ENCODE measurements at regions not wholly inside any gene's neighbourhood (a gene's known extent, or its start where the extent isn't known, plus 50 kb on each side); places are given as distances from the start of the nearest gene placed in this dataset.

DNA sequence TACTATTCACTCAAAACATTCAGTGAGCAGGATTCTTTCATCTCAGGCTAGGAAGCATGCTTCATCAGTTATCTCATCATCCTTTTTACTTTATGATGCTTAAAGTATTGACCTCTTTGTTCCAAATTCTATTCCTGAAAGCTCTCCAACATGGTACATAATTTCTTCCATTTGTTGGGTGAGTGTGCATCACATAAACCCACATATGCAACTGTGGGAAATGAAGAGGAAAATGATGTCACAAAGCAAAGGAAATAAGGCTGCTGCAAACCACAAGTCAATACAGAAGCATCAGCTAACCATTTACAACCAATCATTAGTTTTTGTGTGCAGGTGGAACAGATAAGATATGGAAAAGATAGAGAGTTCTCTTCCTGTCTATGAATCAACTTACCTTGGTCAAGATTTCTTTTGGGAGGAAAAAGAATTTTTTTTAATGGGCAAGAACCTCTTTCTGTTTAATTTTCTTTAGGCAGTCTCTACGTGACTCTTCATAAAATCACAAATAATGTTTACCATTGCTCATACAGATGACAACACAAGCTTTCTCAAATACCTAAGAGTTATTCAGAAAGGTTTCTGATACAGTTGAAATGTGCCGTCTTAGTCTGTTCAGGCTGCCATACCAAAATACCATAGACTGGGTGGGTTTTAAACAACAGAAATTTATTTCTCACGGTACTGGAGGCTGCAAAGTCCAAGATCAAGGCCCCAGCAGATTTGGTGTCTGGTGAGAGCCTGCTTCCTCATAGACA is 259.9 kb downstream of the ADGRG6 start:
- no peak for DNase-seq

DNA sequence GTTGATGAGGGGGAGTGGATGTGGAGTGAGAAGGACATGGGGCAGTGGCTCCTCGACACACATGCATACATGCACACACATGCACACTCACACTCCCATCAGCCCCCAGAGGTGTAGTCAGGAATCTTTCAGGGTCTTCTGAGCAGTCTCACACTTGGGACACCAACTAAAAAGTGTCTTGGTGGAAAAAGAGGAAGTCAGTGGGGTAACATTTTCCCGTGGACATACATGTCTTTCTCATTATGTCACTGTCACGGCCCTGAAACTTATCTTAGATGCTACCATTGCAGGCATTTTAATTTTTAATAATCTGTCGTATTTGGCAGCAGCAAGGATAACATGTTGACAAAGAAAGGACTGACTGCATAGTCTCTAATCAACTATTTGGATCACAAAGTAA is 261.1 kb downstream of the ADGRG6 start:
- DNase-seq = no peak

DNA sequence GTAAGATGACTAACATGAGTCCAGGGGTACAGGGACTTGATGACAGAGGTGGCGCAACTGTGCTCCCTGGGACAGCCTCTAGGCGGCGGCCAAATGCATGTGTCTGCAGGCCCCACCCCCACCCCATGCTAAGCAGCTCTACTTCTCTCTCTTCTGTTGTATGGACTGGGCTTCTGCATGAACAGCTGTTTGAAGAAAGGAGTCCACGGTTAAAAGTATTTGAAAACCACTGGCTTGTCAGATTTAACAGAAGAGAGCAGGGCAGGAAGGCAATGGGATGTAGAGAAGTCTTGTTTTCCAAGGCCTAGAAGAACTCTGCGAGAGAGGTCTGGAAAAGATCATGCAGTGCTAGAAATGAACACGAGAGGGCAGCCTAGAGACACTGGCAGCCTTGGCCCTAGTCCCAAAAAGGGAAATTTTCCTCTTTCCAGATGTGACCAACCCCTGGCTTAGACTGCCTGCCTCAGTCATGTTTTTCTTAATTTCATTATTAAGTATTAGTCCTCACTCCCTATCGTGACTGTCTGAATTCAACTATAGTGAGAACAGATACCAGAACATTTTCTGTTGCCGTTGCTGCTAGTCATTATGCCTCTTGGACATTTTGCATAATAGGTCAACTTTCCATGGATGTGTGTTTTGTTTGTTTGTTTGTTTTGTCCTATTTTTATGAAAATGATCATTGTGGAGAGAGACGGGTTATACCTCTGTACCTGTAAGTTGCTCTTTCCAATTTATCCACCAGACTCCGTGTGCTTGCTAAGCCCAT is 265.0 kb downstream of the ADGRG6 start:
- peak; percentile 48 for DNase-seq

DNA sequence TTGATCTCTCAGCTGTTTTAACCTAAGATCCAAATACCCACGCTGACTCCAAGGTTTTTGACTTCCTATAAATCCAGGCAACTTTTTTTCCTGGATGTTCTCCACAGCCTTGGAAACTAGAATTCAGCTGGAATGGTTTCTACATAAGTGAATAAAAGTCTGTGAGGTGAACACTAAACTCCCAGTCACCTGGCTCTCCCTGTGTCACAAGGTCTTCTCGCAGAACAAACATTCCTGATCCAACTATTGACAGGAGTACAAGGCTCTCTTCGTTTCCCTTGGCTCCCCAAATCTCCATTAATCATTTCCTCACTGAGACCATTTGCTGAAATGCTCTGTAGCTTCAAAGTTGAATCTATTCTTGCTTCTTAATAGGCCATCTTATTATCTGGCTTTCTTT is 265.7 kb downstream of the ADGRG6 start:
- no peak for DNase-seq

DNA sequence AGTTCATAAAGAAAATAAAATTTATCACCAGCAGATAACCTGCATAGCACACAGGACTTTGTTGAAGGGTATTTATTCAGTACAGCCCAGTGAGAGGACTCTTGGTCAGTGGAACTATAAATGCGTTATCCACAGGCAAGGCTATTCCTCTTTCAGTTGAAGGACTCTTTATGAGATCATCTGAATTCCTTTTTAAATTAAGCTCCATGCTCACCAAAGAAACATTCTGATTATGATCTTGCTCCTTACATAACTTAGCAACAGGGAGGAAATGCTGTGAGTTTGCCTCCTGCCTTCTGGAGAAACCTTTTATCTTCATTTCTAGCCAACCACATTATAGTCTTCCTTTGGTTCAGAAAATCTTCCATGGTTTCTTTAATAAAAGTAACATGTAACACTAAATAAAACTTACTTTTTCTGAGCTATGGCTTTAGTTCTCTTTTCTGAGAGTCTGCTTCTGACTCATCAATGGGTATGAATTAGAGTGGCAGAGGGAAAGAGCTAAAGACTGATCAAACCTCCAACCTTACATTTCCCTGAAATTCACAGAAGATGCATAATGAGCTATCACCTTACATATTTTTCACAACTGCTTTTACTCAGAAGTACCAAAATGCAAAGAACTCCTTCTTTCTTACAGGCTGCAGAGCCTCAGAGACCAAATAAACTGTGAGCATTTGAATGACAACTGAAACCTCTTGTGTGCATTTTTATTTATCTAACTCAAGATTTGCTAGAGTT is 267.2 kb downstream of the ADGRG6 start:
- no peak for DNase-seq

DNA sequence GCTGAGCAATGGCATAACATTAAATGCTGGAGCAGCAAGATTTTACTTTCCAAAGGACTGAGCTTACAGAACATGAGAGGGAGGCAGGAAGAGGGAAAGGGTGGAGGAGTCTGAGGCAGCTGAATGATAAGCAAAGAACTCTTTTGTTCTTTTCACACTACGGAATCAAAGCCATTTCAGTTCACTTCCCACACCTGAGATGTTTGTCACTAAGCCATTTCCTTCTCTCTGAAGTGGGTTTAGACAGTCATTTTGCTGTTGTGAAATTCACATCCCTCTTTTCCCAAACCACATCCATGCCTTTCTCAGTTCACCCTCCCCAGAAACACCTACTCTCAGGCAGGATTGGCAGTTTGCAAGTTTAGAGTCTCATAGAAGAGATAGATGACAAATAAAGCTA is 267.9 kb downstream of the ADGRG6 start:
- DNase-seq = no peak

DNA sequence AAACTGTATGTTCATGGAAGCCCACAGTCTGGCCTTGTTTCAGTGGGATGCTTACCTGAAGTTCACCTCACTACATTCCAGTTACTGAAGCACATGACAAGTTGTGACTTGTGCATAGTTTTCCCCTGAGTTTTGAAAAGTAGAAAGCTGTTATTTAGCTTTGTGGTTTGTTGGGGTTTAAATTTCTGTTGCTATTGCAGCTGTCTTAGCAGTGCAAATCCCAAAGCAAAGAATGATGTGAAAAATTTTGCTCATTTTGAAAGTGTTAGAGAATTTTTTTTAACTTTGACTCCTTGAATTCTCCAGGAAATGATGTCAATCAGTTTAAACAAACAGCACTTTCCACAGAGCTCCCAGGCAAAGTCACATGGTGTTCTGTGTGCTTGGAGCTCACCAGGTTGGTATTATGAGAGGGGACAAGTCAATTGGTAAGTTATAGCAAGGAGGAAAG is 268.4 kb downstream of the ADGRG6 start:
- DNase-seq = no peak

DNA sequence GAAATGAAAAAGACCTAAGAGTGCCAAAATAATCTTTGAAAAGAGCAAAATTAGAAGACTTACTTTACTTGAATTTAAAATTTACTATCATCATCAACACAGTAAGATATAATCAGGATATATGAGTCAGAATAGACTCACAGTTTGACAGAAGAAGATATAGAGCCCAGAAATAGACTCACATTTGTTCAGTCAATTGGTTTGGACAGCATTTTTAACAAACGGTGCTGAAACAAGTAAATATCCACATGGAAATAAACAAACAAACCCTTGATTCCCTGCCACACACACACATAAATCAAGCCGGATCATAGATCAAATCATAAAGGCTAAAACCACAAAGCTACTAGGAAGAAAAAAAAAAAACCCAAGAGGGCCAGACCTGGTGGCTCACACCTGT is 291.1 kb downstream of the ADGRG6 start:
- no peak for DNase-seq

DNA sequence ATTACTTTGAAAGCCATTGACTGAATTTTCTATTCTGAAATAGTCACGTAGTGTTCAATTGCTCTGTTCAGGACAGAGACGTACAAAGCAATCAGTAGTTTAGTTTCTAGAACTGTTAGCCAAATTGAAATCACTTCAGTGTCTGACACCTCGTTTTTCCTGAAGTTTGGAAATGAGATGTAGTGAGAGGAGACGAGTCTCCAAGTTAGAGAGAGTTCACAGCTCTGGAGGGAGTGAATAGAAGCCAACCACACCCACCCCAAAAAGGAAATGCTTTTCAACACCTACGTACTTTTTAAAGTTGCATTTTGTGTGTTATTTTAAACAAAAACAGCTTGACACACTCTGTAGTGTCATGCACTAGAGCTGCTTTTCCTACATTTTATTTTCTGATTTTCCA is 296.0 kb downstream of the ADGRG6 start:
- no peak for DNase-seq

DNA sequence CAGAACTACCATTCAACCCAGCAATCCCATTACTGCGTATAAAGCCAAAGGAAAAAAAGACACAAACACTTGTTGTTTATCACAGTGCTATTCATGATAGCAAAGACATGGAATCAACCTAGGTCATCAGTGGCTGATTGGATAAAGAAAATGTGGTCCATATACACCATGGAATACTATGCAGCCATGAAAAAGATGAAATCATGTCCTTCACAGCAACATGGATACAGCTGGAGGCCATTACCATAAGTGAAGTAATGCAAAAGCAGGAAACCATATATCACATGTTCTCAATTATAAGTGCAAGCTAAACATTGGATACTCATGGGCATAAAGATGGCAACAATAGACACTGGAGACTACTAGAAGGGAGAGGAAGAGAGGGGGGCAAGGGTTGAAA is 299.6 kb downstream of the ADGRG6 start:
- DNase-seq = no peak

DNA sequence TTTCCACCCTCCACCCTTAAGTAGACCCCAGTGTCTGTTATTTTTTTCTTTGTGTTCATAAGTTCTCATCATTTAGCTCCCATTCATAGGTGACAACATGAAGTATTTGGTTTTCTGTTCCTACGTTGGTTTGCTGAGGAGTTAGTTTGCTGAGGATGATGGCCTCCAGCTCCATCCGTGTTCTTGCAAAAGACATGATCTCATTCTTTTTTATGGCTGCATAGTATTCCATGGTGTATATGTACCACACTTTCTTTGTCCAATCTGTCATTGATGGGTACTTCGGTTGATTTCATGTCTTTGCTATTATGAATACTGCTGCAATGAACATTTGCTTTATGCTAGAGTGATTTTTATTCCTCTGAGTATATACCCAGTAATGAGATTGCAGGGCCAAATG is 301.2 kb downstream of the ADGRG6 start:
- DNase-seq = no peak

DNA sequence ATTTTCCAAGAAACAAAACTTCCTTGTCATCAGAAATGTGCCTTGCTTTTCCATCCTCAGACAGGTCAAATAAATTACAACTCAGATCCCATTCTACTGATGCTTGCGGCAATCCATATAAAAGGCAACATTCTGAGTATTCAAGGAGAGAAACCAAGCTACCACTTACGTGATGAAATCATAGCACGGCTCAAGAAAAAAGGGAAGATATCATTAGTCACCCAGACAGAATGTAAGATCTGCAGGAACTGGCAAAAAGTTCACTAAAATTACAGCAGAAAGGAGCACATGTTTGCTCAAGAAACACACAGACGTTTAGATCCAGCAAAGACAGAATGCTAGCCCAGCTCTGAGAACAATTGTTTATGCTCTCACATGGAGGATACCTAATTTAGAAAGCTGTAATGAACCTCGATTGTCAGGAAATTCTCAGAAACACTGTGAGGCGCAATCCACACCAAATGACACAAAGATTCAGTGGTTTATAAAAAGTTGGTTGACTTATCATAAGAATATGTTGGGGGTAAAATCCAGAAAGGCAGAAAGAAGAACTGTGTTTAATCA is 304.2 kb downstream of the ADGRG6 start:
- no peak for DNase-seq

DNA sequence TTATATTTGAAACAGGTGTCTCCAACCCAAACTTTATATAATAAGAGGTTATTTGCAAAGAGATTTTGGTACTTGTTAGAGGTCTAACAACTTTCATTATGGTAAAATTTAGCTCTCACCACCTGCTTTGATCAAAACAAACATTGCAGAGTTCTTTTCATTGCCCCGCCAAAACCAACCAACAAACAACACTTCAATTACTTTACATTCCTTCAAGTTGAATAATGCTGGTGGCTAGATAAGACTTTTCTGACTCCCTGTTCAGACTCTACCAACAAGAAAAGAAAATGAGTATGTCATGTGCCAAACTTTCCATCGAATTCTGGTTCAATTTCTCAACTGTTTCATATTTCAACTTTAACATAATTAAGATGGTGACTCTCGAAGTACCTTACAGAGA is 311.1 kb downstream of the ADGRG6 start:
- DNase-seq = no peak

DNA sequence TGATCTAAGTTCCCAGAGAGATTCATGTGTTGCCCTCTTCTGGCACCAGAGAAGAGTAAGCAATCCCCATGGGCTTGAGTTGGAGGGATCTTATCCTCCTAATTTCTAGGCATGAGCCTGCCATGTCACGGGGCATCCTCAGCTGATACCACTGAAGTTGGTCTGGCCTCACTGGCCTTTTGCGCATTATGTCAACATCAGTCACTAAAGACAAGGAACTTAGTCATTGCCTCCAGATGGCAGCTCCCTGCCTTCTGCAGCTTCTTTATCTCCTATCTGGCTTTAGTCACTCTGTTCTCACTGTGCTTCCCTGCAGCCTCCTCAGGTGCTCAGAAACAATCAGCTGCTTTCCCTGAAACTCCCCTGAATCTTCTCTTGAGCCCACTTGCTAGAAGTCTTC is 312.2 kb downstream of the ADGRG6 start:
- DNase-seq = no peak

DNA sequence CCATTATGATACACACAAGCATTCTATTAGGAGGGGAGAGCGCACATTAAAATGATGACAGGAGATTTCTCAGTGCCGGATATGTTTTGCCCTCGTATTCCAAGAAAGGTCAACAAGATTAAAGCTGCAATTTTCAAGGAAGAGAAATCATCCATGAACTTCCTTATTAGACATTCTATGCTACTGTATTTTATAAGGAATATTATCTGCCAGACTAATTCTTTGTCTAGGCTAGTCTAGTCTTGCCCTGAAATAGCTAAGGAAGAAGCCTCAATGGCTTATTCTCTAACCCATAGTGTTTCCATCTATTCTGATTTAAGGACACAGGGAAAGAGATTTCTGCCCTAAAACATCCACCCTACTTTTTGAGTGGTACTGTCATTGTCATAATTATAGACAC is 315.4 kb downstream of the ADGRG6 start:
- DNase-seq = no peak

DNA sequence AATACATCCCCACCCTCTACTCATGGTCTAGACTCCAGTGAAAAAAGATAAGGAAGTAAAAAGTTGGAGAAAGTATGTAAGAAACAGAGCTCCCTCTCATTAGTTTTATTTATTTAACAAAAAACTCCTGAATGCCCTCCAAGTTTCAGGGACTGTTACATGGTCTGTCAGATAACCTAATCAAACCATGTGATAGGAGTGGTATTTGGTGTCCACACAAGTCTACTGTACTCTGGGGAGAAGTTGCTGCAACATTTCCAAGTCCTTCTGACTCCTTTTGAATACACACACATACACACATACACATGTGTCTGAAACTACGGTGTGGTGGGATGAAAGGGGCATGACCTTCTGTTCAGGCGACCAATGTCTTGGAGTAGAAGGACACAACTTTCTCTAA is 320.0 kb downstream of the ADGRG6 start:
- no peak for DNase-seq

DNA sequence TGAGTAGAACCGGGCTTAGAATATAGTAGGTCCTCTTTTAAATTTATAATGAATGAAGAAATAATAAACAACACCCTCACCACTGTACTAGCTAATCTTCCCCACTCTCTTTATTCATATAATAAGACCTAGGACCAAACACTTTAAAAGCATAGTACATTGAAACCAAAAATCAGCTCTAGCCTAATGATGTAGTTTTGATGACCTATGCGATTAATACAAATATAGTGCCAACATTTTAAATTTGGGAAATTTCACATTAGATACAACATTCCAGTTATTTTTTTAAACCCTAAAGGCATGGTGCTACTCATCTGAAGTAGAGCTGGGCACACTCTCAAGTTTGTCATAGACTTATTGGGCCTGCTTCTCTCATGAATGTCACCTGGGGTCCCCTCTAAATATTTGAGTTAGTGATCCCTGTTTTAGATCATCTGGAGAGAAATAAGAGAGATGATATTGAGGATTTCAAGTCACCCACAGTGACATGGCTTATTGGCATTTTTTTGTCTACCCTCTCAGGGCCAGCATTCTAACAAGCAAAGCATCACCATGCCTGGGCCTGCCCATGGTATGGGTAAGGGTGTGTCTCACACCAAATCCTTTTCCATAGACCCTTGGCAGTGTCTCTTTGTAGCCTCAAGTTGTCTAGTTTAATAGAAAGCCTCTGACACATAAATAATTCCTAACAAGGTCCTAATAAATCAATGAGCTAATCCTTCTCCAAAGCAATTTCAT is 319.8 kb downstream of the HIVEP2 start:
- DNase-seq = no peak

DNA sequence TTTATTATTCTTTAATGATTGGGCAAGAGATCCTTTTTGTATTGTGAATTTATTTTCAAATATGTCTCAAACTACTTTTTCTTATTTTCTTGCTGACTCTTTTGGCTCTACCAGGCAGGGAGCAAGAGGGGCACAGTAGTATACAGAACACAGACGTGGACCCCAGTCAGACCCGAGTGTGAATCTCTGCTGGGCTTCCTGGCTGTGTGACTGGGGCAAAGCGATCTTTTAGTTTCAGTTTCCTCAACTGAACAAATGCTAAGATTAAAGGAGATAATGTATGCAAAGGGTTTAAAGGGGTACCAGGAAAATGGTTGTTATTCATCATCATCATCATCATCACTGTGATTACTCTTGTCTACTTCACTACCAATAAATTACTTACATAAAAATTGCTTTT is 317.5 kb downstream of the HIVEP2 start:
- peak; percentile 0 for DNase-seq

DNA sequence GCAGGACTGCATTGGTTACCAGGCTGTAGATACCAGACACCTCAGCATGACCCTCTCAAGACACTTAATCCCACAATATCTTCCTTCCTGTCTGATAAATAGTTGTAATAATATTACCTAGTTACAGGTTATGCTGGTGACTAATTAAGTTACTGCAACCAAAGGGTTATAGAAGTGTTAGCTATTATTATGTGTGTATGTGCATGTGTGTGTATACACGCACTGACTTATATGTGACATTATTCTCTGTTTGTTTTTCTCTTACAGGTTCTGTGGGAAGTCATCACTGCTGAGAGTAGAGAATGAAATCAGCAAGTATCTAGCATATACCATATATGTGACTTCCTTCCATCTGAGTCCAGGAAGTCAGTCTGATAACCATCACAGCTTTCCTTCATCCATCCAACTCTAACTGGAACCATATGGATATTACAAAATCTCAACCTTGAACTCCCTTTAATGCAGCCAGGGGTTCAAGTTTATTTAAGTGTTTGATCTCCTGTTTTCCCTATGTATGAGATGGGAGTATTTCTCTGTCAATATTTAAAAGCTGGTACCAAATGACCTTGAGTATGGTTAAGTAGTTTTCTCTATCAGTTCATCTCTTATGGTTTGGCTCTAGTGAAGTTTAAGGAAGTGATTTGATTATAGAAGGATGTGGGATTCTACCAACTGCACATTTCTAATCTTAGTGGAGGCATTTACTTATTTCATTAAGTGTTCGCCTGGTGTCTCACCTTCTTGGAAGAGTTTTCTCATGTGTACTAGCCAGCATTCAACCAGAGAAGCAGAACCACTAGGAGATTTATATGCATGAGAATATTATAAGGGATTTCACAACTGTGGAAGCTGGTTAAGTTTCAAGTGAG is 313.2 kb downstream of the HIVEP2 start:
- no peak for DNase-seq

DNA sequence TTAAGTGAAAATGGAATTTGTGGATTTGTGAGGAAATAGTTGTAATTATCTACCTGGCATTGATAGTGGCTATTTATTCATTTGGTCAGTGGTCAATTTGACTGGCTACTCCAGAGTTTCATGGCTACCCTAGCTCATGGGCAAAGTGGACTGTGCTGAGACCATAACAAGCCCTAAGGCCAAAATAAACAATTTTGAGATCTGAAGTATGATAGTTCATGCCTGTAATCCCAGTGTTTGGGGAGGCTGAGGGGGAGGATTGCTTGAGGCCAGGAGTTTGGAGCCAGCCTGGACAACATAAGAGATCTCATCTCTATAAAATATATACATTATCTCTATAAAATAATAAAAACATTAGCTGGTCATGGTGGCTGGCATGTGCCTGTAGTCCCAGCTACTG is 311.7 kb downstream of the HIVEP2 start:
- DNase-seq = no peak

DNA sequence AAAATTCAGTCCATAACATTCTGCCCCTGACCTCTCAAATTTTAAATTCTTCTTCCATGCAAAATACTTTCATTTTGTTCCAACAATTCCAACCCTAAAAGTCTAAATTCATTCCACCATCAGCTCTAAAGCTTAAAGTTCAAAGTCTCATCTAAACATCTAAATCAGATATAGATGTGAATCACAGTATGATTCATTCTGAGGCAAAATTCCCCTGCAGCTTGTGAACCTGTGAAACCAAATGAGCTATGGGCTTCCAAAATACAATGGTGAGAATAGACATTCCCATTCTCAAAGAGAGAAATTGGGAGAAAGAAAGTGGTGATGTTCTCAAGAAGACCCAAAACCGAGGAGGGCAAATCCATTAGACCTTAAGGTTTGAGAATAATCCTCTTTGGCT is 309.8 kb downstream of the HIVEP2 start:
- no peak for DNase-seq
